ENCODE measurements at regions not wholly inside any gene's neighbourhood (a gene's known extent, or its start where the extent isn't known, plus 50 kb on each side); places are given as distances from the start of the nearest gene placed in this dataset.

DNA sequence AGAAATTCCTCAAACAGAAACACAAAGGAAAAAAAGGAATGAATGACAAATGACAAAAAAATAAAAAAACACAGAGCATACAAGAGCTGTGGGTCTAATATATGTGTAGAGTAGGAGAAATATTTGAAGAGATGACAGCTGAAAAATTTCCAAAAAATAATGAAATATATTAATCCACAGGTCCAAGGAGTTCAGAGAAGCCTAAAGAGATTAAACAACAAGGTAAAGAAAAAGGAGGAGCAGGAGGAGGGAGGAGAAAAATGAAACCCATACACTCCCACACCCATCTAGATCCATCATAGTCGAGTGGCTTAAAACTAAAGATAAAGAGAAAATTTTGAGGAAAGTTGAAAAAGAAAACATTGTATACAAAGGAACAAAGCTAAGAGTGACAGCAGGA is 182.4 kb upstream of the MAP3K1 start:
- Histone ChIP-seq H3K9me3 (ENCODE audit: low read length) (no peaks in the 10 kb centered on the region), H2AFZ (ENCODE audit: low read depth, low read length) (no peak overlapping the region), H3K27ac (ENCODE audit: low read length) (no peak overlapping the region), H4K20me1 (ENCODE audit: insufficient read depth) (no peaks in the 10 kb centered on the region), H3K27me3 (ENCODE audit: insufficient read depth, low read depth, low read length) (no peaks in the 10 kb centered on the region), H3K36me3 (ENCODE audit: insufficient read depth, low read length) (no peaks in the 10 kb centered on the region), H3K4me3 (ENCODE audit: low read length) (no peak overlapping the region), H3K9me2 (ENCODE audit: insufficient read depth, low read length) (no peaks in the 10 kb centered on the region), H3K4me2 (ENCODE audit: low read length) (no peak overlapping the region), H3K79me2 (replicated peaks; ENCODE audit: insufficient read depth, low read length) (no peaks in the 10 kb centered on the region), H3K9ac (ENCODE audit: low read length) (no peak overlapping the region), H3F3A (ENCODE audit: insufficient read depth, low read length, poor library complexity, severe bottlenecking) (no peaks in the 10 kb centered on the region)
- TF ChIP-seq RAD21 (conservative IDR thresholded peaks at IDR 0.05), result no peak
- no peak for TF ChIP-seq REST (IDR thresholded peaks at IDR 0.05; ENCODE audit: borderline replicate concordance)
- TF ChIP-seq, protein P1, sequence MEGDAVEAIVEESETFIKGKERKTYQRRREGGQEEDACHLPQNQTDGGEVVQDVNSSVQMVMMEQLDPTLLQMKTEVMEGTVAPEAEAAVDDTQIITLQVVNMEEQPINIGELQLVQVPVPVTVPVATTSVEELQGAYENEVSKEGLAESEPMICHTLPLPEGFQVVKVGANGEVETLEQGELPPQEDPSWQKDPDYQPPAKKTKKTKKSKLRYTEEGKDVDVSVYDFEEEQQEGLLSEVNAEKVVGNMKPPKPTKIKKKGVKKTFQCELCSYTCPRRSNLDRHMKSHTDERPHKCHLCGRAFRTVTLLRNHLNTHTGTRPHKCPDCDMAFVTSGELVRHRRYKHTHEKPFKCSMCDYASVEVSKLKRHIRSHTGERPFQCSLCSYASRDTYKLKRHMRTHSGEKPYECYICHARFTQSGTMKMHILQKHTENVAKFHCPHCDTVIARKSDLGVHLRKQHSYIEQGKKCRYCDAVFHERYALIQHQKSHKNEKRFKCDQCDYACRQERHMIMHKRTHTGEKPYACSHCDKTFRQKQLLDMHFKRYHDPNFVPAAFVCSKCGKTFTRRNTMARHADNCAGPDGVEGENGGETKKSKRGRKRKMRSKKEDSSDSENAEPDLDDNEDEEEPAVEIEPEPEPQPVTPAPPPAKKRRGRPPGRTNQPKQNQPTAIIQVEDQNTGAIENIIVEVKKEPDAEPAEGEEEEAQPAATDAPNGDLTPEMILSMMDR (IDR thresholded peaks at IDR 0.05; ENCODE audit: poor library complexity, severe bottlenecking), result no peak
- TF ChIP-seq MXI1 (conservative IDR thresholded peaks at IDR 0.05; ENCODE audit: poor library complexity, severe bottlenecking), result no peak
- TF ChIP-seq POLR2AphosphoS5 (IDR thresholded peaks at IDR 0.05), result no peak
- TF ChIP-seq SMC3 (conservative IDR thresholded peaks at IDR 0.05; ENCODE audit: poor library complexity), result no peak
- no peak for TF ChIP-seq EP300 (conservative IDR thresholded peaks at IDR 0.05; ENCODE audit: poor library complexity, severe bottlenecking)
- no peak for TF ChIP-seq EZH2 (IDR thresholded peaks at IDR 0.05; ENCODE audit: borderline replicate concordance, insufficient read depth, low read length, poor library complexity, severe bottlenecking)
- TF ChIP-seq TAF1 (IDR thresholded peaks at IDR 0.05; ENCODE audit: low read depth), result no peak

GRCh38 chr5:56632199-56632598 is 183.2 kb upstream of the MAP3K1 start:
- H3F3A ChIP-seq (ENCODE audit: insufficient read depth, low read length, poor library complexity, severe bottlenecking), result no peaks in the 10 kb centered on the region
- no peaks in the 10 kb centered on the region for H3K9me3 ChIP-seq (ENCODE audit: low read length)
- no peak overlapping the region for H3K4me2 ChIP-seq (ENCODE audit: low read length)
- no peaks in the 10 kb centered on the region for H4K20me1 ChIP-seq (ENCODE audit: insufficient read depth)
- no peak overlapping the region for H3K4me3 ChIP-seq (ENCODE audit: low read length)
- no peaks in the 10 kb centered on the region for H3K9me2 ChIP-seq (ENCODE audit: insufficient read depth, low read length)
- H3K27me3 ChIP-seq (ENCODE audit: insufficient read depth, low read depth, low read length), result no peaks in the 10 kb centered on the region
- TF ChIP-seq, protein P1 (IDR thresholded peaks at IDR 0.05; ENCODE audit: poor library complexity, severe bottlenecking), result no peak
- no peak overlapping the region for H3K9ac ChIP-seq (ENCODE audit: low read length)
- H3K27ac ChIP-seq (ENCODE audit: low read length), result no peak overlapping the region
- H2AFZ ChIP-seq (ENCODE audit: low read depth, low read length), result no peak overlapping the region
- no peaks in the 10 kb centered on the region for H3K36me3 ChIP-seq (ENCODE audit: insufficient read depth, low read length)
- H3K79me2 ChIP-seq (replicated peaks; ENCODE audit: insufficient read depth, low read length), result no peaks in the 10 kb centered on the region
